CD4-positive, alpha-beta T cell treated with Interleukin-12 subunit alpha and Interleukin-12 subunit beta, for 1 hour (primary cell): ENCODE measurements at regions not wholly inside any gene's neighbourhood (a gene's known extent, or its start where the extent isn't known, plus 50 kb on each side); places are given as distances from the start of the nearest gene placed in this dataset.
"Not testable (repeated sequence)": the region's sequence is repeated elsewhere in the genome, so short reads cannot be mapped to it uniquely, and the experiment has no call there.

Experiments used
- DNase-seq: peaks from one replicate; pipeline ENCODE4 v3.0.0-alpha.2; 2020

DNA sequence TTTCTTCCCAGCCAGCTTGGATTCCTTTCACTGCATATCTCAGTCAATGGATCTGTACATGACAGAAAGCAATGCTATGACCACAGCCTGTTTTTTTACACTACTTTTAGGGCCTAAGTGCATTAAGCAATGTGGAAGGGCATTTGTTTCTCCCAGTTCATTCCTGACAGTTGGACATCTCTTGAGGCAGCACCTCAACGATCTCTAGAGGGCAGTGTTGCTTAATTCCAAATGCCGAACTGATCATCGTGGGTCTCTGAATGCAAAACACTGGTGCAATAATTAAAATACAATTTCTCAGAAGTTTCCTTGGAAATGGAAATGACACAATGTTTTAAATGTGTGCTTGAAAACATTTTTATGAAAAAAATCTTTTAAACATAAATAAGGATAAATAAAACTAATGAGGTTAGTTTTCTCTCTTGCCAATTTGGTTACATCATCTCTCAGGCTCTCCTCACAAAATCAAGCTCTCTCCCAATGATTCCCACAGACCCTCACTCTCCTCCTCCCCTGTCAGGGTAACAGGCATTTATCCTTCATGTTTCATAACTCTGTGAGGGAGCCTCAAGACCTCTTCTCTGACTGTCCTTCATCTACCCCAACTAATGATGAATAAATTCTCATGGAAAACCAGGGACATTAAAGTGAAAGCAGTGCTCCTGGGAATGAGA, 192.4 kb upstream of the SLC16A7 start:
- DNase-seq: peak; percentile 48

DNA sequence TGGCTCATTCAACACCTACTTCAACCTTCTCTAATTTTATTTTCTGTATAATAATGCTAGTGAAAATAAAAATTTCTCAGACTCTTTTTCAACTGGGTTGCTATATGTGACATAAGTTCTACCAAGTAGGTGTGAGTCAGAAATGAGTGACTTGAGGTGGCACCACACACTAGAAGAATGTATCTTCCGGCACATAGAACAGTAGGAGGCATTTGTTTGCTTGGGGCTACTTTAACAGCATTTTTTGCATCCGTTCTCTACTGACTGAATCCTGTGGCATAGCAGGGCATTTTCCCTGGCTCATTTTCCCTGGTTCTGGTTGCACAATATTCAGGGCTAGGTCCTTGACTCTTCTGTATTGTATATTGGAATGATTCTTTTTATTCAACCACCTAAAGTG, 194.0 kb upstream of the SLC16A7 start:
- no peak for DNase-seq

DNA sequence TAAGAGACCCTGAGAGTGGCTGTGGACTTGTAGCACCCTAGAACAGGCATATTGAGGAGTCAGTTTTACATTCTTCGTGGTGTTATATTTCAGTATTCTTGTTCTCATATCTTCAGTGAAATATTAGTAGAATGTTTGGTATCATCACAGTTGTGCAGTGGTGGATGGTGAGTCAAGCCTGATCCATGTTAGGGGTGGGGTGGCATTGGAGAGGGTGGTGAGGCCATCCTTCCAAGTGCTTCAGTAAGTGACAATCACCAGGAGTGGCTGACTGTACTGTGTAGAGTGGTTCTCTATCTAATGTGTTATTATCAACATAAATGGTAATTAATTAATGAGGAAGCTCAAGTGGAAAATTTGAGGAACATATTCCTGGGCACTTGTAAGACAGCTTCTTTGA, 197.7 kb upstream of the SLC16A7 start:
- no peak for DNase-seq

DNA sequence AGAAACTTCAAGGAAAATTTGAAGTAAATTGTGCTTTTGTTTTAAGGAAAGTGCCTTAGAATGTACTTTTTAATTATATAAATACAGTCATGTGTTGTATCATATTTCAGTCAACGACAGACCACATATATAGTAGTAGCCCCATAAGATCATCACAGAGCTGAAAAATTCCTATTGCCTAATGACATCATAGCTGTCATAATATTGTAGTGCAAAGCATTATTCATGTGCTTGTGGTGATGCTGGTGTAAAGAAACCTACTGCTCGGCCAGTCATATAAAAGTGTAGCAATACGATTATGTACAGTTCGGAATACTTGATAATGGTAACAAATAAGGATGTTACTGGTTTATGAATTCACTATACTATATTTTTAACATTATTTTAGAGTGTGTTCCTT, 198.9 kb upstream of the SLC16A7 start:
- DNase-seq: no peak

DNA sequence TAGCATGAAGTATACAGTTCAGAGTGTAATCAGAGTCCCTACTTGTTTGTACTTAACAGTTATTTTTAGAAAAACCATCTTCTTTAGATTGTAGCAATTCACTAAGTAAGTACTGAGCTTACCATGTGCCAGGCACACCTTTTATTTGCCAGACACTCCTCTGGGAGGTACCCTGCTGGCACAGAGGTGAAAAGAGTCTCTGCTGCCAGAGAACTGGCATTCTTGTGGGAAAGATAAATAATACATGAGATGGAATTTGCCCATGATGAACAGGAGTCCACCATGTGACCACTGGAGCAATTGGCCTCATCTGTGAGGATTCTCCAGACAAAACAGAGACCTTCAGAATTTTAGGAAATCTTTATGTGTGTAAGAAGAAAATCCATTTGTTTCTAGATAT, 199.3 kb upstream of the SLC16A7 start:
- DNase-seq: no peak

DNA sequence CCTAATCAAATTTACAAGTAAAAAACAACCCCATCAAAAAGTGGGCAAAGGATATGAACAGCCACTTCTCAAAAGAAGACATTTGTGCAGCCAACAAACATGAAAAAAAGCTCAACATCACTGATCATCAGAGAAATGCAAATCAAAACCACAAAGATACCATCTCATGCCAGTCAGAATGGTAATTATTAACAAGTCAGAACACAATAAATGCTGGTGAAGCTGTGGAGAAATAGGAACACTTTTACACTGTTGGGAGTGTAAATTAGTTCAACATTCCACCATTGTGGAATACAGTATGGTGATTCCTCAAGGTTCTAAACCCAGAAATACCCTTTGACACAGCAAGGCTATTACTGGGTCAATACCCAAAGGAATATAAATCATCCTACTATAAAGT, 200.5 kb upstream of the SLC16A7 start:
- DNase-seq: not testable (repeated sequence)

DNA sequence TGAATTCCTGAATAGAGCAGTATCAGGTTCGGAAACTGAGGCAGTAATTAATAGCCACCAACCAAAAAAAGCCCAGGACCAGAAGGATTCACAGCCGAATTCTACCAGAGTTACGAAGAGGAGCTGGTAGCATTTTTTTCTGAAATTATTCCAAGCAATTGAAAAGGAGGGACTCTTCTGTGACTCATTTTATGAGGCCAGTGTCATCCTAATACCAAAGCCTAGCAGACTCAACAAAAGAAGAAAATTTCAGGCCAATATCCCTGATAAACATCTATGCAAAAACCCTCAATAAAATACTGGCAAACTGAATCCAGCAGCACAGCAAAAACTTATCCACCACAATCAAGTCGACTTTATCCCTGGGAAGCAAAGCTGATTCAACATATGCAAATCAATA, 202.3 kb upstream of the SLC16A7 start:
- DNase-seq: no peak

DNA sequence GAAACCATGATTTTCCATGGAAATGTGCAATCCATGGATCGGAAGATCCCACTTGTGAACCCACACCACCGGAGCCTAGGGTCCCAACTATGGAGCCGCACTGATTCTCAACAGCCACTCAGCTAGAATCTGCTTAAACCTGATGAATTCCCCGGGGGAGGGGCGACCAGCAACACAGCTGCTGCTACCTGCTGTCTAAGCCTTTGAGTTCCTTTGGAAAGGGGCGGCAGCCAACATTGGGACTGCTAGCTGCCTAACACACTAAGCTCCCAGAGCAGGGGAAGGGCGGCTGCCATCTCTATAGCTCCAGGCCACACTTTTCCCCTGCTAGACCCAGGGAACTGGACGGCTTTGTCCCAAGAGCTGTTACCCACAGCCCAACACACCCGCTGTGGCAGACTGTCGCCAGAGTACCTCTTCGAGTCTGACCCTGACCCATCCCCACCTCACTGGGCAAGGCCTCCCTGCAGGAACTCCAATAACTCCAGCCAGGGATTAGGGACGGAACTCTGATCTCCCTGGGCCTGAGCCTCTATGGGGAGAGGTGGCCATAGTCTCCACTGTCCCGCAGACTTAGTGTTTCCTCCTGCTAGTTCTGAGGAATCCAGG, 205.8 kb upstream of the SLC16A7 start:
- no peak for DNase-seq

DNA sequence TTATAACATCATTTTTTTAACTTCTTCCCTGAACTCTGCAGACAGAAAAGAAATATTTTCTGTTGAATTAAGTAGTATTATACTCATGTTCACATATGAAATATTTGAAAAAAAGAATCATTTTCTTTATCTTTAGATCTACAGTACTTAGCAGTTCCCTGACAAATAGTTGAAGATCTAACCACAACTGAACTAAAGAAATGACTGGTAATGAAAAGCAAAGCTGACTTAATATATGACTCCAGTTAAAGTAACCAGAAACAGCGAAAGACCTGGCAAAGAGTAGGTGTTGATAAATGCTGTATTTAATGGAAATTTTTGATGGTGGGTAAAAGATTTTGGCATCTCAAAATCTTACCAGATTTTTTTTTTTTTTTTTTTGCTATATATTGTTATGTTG, 207.1 kb upstream of the SLC16A7 start:
- DNase-seq: no peak

DNA sequence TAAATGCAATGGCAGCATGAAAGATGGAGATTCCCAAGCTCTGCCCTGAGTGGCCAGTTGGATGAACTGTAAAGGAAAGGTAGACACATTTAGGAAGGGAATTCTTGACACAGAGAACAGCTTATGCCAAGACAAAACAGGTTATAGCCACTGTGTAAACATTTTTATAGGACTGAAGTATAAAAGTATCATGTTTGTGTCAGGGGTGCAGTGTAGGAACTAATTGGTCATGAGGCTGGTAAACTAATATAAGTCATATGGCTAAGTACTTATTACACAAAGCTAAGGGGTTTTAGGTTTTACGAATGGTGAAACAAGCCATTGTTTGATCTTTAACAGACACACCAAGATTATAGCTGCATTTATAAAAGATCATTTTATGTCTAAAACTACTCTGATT, 207.7 kb upstream of the SLC16A7 start:
- no peak for DNase-seq

DNA sequence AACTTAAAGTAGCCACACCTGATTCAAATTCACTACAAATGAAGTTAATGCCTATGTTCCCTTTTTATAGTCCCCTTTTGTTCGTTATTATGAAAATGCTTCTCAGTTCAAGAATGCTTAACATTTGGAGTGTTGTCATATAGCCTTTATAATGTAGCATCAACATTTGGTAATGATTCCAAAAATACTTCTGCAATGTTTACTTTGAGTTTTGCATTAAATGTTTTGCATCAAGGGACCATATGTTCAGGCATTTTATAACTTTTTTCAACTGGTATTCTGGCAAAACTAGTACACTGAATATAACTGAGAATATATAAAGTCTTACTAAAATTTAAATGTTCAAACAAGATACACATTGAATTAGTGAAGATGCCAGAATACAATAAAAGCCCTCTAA, 209.6 kb upstream of the SLC16A7 start:
- DNase-seq: no peak

DNA sequence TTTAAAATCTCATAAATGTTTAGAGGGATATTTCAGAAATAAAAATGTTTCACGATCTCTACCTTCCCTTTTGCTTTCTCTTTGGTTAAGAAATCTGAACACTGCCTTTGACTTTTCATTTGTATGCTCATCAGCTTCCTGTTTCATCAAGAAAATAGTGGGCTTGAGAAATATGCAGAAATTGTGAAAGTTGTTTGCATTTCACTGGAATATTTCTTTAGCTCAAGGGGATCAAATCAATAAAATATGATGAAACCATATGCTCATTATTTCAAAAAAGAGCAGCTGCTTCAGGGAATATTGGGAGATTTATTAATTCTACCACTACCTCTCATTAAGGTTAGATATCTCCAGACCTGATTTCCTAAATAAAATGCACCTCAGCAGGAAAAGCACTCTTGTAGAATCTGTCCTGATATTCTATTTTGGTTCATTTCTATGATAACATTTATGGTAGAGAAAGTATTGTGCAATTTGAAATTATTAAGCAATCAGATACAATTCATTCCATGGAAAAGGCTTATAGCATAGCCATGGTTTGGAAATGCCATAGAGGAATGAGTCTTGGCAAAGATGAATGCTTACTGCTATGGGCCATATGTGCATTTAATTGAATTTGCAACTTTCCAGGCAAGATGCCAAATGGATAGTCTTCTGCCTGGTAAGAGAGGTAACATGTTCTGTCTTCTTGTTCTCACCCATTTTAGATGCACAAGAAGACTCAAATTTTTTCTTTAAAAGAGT, 212.6 kb upstream of the SLC16A7 start:
- DNase-seq: no peak

DNA sequence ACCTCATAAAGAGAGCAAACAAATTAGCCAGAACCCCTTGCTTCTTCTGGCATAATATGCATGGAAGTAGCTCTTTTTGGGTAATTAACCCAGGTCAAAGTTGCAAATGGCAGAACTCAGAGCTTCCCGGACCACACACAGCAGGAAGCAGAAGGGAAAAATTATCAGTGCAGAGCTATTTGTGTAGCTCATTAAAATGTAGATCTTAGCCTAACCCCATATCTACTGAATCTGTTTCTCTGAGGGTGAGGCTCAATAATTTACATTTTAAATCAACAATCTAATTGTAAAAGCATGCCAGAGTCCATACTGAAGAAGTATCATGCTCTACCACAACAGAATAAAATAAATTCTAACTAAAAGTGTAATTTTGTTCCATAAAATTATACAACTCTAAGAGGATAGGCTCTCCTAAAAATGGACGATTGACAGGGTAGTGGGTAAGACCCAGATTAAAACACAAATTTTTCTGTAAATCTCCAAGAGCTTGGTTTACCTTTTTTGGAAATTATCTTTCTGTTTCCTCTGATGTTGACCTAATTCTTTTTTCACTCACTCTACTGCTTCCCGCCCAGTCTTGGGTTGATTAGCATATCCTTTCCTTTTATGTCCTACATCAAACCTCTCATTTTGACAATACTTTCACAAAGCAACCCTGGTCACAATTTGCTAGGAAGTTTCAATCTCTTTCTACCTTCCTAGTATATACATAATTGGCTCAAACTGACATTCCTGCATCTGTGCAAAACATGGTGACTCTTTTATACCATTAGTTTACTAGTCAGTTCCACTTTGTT, 213.3 kb upstream of the SLC16A7 start:
- no peak for DNase-seq

DNA sequence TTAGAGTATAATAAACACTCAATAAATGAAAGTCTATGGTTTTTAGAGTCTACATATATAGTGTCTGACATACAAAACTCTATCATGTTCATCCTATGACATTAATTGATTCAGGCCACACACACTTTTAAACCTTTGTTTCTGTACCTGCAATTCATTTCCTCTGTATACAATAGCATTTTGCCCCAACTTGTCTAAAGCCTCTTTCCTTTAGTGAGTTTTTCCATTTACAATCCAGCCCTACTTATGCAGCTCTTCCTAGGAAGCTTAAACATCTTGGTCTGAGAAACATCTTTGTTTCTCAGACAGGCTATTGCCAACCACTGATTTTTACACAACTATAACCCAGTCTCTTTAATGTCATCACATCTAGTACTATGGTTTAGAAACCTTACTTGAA, 214.7 kb upstream of the SLC16A7 start:
- no peak for DNase-seq

DNA sequence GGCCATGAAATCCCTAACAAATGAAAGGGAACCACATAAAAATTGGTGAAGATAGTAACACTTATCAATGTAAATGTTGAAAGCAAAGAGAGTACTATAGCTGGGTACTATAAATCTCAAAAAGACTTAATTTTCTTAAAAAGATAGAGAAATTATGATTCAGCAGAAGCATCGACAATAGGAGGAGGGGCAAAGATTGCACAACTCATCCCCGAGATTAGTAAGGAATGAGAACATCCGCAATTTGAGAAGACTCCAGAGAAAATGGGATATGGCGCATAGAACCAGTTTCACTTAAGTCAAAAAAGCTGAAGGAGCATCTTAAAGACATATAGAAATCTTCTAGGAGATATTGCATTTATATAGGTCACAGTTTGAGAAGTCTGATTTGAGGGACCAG, 220.2 kb upstream of the SLC16A7 start:
- no peak for DNase-seq

DNA sequence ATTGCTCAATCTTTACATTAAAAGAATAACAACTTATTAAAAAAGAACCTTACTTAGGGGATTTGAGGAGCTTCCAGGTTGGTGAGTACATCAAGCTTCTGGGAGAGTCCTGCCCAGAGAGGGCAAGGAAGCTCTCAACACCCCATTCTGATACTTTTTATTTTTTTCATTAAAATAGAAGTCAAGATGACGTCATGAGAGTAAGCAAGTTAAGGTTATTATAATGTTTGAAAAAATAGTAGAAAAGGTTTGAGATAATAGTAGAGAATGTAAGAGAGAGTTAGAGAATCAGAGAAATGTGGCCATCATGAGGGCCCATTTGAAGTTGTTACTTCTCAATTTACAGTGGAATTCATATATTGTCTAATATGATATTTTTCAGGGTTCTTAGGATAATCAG, 221.0 kb upstream of the SLC16A7 start:
- no peak for DNase-seq

DNA sequence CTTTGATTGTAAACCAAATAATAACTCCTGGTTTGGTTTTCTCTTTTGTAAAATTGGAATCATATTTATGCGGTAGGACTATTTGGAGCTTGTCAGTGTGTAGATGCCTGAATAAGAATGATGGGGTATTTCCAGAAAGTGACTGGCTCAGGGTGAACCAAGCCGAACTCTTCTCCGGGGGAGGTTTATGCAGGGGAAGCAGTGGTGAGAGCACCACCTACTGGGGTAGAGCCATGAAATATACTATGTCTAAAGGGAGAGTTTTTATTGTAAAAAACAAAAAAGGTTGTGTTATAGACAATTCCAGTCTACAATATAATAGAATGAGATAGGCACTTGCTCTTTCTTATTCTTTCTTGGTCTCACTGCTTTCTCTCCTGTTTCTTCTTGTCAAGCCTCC, 222.9 kb upstream of the SLC16A7 start:
- no peak for DNase-seq

DNA sequence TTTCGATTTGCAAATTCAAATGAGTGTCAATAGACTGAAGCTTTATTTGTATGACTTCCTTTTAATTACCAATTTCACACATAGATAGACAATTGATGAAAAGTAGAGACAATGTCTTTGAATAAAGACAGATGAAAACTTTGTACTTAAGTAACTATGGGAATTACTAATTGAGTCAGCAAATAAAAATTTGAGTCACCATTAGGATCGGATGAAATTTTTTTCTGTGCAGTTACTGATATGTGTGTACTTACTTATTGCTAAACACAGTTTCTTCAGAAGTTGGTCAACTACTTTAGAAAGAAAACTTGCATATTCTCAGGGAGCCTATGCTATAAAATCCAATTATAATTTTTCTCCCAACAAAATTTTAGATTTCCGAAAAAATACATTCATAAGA, 224.9 kb upstream of the SLC16A7 start:
- no peak for DNase-seq

DNA sequence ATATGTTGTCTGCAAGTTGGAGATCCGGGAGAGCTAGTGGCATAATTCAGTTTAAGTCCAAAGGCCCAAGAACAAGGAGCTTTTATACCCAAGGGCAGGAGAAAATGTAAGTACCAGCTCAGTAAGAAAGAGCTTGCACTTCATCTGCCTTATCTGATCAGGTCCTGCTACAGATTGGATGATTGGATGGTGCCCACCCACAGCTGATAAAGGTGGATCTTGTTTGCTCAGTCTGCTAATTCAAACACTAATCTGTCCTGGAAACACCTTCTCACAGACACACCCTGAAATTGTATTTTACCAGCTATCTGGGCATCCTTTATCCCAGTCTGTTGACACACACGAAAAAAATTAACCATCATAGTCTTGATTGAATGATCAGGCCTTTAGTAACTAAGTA, 230.7 kb upstream of the SLC16A7 start:
- DNase-seq: no peak

DNA sequence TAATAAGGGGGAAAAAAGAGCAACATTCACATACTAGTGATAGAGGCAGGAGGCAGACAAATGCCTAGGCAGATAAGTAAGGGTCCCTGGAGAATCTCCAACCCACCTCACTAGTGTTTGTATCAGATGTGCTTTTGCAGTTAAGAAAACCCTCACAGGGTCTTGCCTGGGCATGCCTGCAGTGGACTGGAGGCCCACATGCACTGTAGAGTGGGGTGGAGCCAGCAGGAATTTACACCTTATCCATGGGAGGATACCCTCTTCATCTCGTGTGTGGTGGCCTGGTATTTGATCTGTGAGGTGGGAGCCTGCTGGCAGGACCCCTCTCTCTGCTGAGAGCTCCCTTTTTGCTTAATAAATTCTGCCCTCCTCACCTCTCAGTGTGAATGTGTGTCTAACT, 238.0 kb upstream of the SLC16A7 start:
- DNase-seq: no peak

DNA sequence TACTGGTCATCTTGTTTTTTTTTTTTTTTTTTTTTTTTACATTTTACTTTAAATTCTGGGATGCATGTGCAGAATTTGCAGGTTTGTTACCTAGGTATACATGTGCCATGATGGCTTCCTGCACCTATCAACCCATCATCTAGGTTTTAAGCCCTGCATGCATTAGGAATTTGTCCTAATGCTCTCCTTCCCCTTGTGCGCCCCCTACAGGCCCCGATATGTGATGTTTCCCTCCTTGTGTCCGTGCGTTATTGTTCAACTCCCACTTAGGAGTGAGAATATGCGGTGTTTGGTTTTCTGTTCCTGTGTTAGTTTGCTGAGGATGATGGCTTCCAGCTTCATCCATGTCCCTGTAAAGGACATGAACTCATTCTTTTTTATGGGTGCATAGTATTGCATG, 249.6 kb upstream of the SLC16A7 start:
- not testable (repeated sequence) for DNase-seq

DNA sequence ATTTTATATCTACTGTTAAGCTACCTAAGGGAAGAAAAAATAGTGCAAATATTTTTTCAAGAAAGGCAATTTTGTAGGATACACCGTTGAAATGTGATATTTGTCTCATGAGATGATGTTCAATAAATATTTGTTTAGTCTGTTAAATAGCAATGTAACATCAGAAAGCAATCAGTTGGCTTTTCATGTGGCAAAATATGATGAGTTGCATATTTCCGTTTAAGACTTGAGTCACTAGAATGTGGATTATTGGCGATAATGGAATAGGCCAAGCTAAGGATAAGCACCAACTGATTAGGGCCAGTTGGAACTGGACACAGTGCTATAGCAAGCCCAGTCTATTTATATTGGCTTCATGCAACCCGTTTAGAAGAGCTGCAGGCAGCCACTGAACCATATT, 250.4 kb upstream of the SLC16A7 start:
- DNase-seq: no peak

DNA sequence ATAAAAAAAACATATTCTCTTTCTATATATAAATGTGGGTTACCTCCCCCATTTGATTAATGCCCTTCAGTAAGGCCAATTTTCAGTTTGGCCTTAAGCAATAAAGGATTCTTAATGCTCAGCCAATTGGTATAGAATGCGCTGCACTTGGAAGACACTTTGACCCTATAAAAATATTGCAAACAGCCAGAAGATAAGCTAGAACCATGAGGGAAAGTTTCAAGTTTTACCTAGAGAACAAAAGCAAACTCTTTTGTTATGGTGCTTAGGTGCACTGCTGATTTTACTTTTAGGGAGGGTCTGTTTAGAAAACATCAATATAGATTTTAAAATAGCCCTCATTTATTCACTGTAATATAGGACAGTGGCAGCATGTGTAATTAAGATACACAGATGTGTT, 251.6 kb upstream of the SLC16A7 start:
- DNase-seq: no peak

DNA sequence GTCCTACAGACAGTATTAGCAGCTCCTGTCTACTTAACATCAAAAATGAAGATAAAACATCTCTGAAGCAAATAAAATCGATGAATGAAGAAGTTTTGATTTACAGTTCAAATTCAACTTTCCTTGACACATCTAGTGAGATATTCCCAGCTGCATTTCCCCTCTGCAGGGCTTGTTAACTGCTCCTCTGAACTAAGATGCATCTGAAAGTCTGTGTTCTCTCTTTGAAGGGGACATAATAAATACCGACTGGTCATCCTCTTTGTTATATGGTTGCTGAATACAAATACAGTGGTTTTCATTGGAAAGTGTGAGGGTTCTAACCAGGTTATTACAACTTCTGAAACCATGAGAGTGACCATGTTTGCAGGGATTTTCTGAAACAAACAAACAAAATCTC, 266.4 kb upstream of the SLC16A7 start:
- DNase-seq: no peak
